HL-60 (cell line): ENCODE measurements at regions not wholly inside any gene's neighbourhood (a gene's known extent, or its start where the extent isn't known, plus 50 kb on each side); places are given as distances from the start of the nearest gene placed in this dataset.

Experiments used
- DNase-seq, 2 experiments: peaks; one replicate each; pipeline ENCODE4 v3.0.0-alpha.2; 2010 to 2020; ENCODE audit warnings: low read depth in 1 of 2, low spot score in 1 of 2
- H3K27ac ChIP-seq: fragments of 250-450 bp; sonication (Bioruptor Pico); replicated peaks from 2 replicates; pipeline ENCODE4 v1.5.1; 2020; ENCODE audit warnings: mild to moderate bottlenecking, moderate library complexity
- H3K27me3 ChIP-seq: fragments of 250-450 bp; sonication (Bioruptor Pico); 2 replicates; pipeline ENCODE4 v1.5.1; 2021; ENCODE audit warnings: mild to moderate bottlenecking, moderate library complexity; ENCODE audit not compliant: insufficient read depth, poor library complexity, severe bottlenecking
- H3K4me3 ChIP-seq: replicated peaks from 2 replicates; pipeline ENCODE4 v1.5.1; 2011; ENCODE audit warnings: mild to moderate bottlenecking, control low read depth, low read length; ENCODE audit not compliant: insufficient read depth
- CTCF ChIP-seq: IDR thresholded peaks from one replicate; pipeline ENCODE4 v1.5.1; 2011; ENCODE audit warnings: low read length, control low read depth, inconsistent platforms; ENCODE audit not compliant: insufficient read depth
- GABPA ChIP-seq: IDR thresholded peaks from 2 replicates; pipeline ENCODE4 v1.6.1; 2012; ENCODE audit warnings: low read depth
- POLR2AphosphoS5 ChIP-seq: IDR thresholded peaks from 2 replicates; pipeline ENCODE4 v1.6.1; 2012; ENCODE audit warnings: low read depth
- REST ChIP-seq: IDR thresholded peaks from 2 replicates; pipeline ENCODE4 v1.6.1; 2012; ENCODE audit warnings: low read depth; ENCODE audit not compliant: insufficient replicate concordance
- SPI1 ChIP-seq: IDR thresholded peaks from 2 replicates; pipeline ENCODE4 v1.6.1; 2012; ENCODE audit warnings: low read depth, mild to moderate bottlenecking, borderline replicate concordance

GRCh38 chr16:61233713-61234112 is 802.5 kb downstream of the CDH8 start:
- Histone ChIP-seq H3K27me3 (no peaks in the 10 kb centered on the region), H3K4me3 (no peak overlapping the region), H3K27ac (no peak overlapping the region)
- TF ChIP-seq REST, result no peak
- no peak for DNase-seq

GRCh38 chr16:61228371-61228770 is 807.9 kb downstream of the CDH8 start:
- Histone ChIP-seq H3K4me3 (no peak overlapping the region), H3K27ac (no peak overlapping the region), H3K27me3 (no peaks in the 10 kb centered on the region)
- TF ChIP-seq POLR2AphosphoS5 (no peak), REST (no peak), SPI1 (no peak), GABPA (no peak), CTCF (no peak)
- no peak for DNase-seq

GRCh38 chr16:61215605-61216004 is 820.6 kb downstream of the CDH8 start:
- Histone ChIP-seq H3K27me3 (no peaks in the 10 kb centered on the region), H3K4me3 (no peak overlapping the region), H3K27ac (no peak overlapping the region)
- no peak for TF ChIP-seq REST
- no peak for DNase-seq

- DNase-seq, result no peak
- no peak for TF ChIP-seq GABPA
- no peak for TF ChIP-seq POLR2AphosphoS5
- TF ChIP-seq SPI1, result no peak
- no peak for TF ChIP-seq REST
- no peak for TF ChIP-seq CTCF
- Histone ChIP-seq H3K27ac (no peak overlapping the region), H3K4me3 (no peak overlapping the region), H3K27me3 (no peaks in the 10 kb centered on the region)
Measured at GRCh38 chr16:61214780-61215179, 821.5 kb downstream of the CDH8 start.
